Immature natural killer cell (primary cell): ENCODE measurements at regions not wholly inside any gene's neighbourhood (a gene's known extent, or its start where the extent isn't known, plus 50 kb on each side); places are given as distances from the start of the nearest gene placed in this dataset.

Experiments used
- DNase-seq, 3 donors: peaks; one replicate each; pipeline ENCODE4 v3.0.0; 2022; ENCODE audit warnings: mixed read lengths in 1 of 3
- H3K27ac Mint-ChIP-seq, 6 donors: one replicate each; pipeline ENCODE4 v1.8.0; 2020; ENCODE audit warnings: mixed read lengths in 6 of 6, mild to moderate bottlenecking in 5 of 6, inconsistent platforms in 4 of 6, moderate library complexity in 3 of 6
- H3K27me3 Mint-ChIP-seq, 3 donors: one replicate each; pipeline ENCODE4 v1.8.0; 2020 to 2021; ENCODE audit warnings: low read depth in 3 of 3, mild to moderate bottlenecking in 3 of 3, mixed read lengths in 3 of 3, moderate library complexity in 3 of 3, inconsistent platforms in 1 of 3
- H3K36me3 Mint-ChIP-seq, 3 donors: one replicate each; pipeline ENCODE4 v1.8.0; 2020; ENCODE audit warnings: mixed read lengths in 3 of 3, inconsistent platforms in 2 of 3, mild to moderate bottlenecking in 2 of 3
- H3K4me1 Mint-ChIP-seq, 2 donors: one replicate each; pipeline ENCODE4 v1.8.0; 2020; ENCODE audit warnings: inconsistent platforms in 2 of 2, mild to moderate bottlenecking in 2 of 2, mixed read lengths in 2 of 2, moderate library complexity in 1 of 2
- H3K4me3 Mint-ChIP-seq, 5 donors: one replicate each; pipeline ENCODE4 v1.8.0; 2020; ENCODE audit warnings: mild to moderate bottlenecking in 5 of 5, mixed read lengths in 5 of 5, inconsistent platforms in 3 of 5, moderate library complexity in 3 of 5
- H3K9me3 Mint-ChIP-seq, 6 donors: one replicate each; pipeline ENCODE4 v1.8.0; 2020; ENCODE audit warnings: mild to moderate bottlenecking in 6 of 6, mixed read lengths in 6 of 6, inconsistent platforms in 4 of 6, moderate library complexity in 3 of 6

DNA sequence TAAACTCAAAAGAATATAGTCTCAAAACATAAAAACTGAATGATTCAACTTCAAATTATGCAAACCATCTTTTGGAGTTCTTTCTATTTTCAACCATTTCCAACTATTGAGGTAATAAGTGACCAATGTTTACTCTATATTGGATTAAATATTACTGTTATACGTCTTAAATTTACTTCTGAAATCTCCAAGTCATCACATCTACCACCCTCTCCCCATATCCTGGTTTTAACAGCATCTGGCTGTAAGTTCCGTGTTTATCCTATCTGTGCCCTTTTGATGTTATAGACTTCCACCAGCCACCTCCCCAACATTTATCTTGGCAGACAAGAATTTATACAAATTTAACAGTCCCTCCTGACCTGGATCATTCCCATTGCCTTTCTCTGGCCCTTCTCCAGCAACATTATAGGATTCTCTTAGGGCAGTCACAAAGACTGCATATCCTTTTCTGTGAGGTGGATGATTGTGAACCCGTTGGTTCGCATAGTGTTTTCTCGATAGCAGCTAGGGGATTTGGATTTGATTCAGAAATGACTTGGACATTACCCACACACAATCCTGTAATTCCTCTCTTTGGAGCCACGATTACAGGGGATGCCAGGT lies 313.4 kb upstream of the FMN2 start:
- no peak for DNase-seq
- peaks cover 0 to 2% (median 2%) of the 10 kb centered on the region in 3 donors for H3K27me3 Mint-ChIP-seq
- H3K4me1 Mint-ChIP-seq: no peaks in the 10 kb centered on the region
- no peak overlapping the region for H3K4me3 Mint-ChIP-seq
- peaks cover 0 to 10% (median 0%) of the 10 kb centered on the region in 3 donors for H3K36me3 Mint-ChIP-seq
- peaks cover 0 to 6% (median 0%) of the 10 kb centered on the region in 6 donors for H3K9me3 Mint-ChIP-seq
- no peak overlapping the region for H3K27ac Mint-ChIP-seq

DNA sequence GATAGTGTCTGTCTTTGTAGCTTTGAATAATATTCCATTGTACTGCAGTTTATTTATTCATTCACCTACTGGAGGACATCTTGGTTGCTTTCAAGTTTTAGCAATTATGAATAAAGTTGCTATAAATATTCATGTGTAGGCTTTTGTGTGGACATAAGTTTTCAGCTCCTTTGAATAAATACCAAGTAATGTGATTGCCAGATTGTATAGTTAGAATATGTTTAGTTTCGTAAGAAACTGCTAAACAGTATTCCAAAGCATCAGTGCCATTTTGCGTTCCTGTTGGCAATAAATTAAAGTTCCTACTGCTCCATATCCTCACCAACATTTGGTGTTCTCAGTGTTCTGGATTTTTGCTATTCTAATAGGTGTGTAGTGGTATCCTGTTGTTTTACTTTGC lies 311.7 kb upstream of the FMN2 start:
- peaks cover 0 to 2% (median 2%) of the 10 kb centered on the region in 3 donors for H3K27me3 Mint-ChIP-seq
- no peak overlapping the region for H3K27ac Mint-ChIP-seq
- no peak for DNase-seq
- H3K4me1 Mint-ChIP-seq: no peaks in the 10 kb centered on the region
- H3K9me3 Mint-ChIP-seq: peaks cover 0 to 6% (median 0%) of the 10 kb centered on the region in 6 donors
- peaks cover 0 to 10% (median 0%) of the 10 kb centered on the region in 3 donors for H3K36me3 Mint-ChIP-seq
- no peak overlapping the region for H3K4me3 Mint-ChIP-seq

DNA sequence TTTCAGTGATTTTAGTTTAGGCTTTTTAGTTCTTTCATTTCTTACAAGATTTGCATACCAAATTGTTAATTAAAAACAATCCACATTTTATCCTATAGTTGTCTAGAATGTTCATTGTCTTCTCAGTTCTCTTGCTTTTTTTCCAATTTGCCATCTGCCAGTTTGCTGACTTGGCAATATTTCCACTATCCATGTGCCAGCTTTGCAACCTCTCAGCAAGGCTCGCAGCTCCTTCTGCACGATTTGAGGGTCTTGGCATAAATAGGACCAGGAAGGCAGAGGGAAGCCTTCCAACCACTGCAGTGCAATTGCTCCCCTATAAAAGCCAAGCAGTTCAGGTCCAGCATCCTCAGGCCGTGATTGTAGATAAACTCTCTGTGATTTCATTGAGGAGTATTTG lies 306.8 kb upstream of the FMN2 start:
- Mint-ChIP-seq H3K36me3 (peaks cover 0 to 17% (median 0%) of the 10 kb centered on the region in 3 donors), H3K27ac (no peak overlapping the region), H3K27me3 (peaks cover 0 to 2% (median 0%) of the 10 kb centered on the region in 3 donors), H3K9me3 (no peaks in the 10 kb centered on the region), H3K4me1 (no peaks in the 10 kb centered on the region), H3K4me3 (no peak overlapping the region)
- DNase-seq: no peak

DNA sequence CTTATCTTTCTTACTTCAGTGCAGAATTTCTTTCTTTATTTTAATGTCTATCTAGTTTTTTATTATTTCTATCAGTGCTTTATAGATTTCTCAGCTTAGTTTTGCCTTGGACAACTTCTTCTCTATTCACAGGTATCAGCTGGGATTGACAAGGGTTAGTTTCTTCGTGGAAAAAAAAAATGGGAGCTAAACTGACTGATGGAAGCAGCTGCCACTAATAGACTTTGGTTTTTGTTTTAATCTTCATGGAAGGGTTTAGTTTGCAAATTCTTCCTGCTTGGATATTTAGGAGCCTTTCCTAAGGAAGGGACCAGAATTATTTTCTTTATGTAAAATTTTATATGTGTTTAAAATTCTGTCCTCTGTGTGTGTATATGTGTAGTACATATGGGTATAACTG lies 306.1 kb upstream of the FMN2 start:
- Mint-ChIP-seq H3K9me3 (no peaks in the 10 kb centered on the region), H3K4me1 (no peaks in the 10 kb centered on the region), H3K36me3 (peaks cover 0 to 17% (median 0%) of the 10 kb centered on the region in 3 donors), H3K27me3 (peaks cover 0 to 4% (median 2%) of the 10 kb centered on the region in 3 donors), H3K27ac (no peak overlapping the region), H3K4me3 (no peak overlapping the region)
- DNase-seq: no peak

DNA sequence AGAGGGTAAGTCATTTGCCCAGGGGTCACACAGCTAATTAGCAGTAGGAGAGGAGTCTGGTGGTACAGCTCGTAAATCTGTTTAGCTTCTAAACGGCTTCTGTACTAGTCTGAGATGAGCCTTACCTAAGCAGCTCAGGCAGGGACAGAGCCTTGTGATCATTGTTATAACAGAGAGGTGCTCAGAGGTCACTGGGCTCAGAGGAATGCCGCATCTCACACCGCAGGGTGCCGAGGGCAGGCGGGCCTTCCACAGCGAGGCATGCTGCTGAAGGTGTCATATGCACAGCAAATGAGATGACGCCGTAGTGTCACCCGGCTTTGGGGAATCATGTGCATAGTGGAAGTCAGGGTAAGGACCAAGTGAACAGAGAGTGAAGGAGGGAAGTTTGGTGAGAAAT lies 305.2 kb upstream of the FMN2 start:
- no peaks in the 10 kb centered on the region for H3K4me1 Mint-ChIP-seq
- H3K4me3 Mint-ChIP-seq: no peak overlapping the region
- H3K27ac Mint-ChIP-seq: no peak overlapping the region
- H3K36me3 Mint-ChIP-seq: peaks cover 0 to 8% (median 0%) of the 10 kb centered on the region in 3 donors
- no peak for DNase-seq
- no peaks in the 10 kb centered on the region for H3K9me3 Mint-ChIP-seq
- peaks cover 0 to 4% (median under 1%) of the 10 kb centered on the region in 3 donors for H3K27me3 Mint-ChIP-seq

DNA sequence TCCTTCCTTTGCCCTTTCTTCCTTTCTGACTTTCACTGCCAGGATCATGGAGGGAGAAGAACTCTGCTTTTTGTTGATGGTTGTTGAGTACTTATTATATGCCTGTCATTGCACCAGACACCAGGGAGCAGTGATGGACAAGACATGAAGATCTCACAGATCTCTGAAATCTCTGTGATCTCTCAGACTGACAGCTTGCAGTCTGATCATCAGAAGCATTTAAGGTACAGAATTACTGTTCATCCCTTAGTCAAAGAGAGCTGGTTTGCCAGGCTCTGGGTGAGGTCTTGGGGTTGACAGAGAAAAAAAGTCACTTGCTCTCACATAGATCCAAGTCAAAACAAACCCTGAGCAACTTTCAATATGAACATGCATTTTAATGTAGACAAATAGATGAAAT lies 299.5 kb upstream of the FMN2 start:
- Mint-ChIP-seq H3K27me3 (peaks cover 0 to 4% (median 0%) of the 10 kb centered on the region in 3 donors), H3K36me3 (peaks cover 0 to under 1% (median 0%) of the 10 kb centered on the region in 3 donors), H3K9me3 (no peaks in the 10 kb centered on the region), H3K4me1 (no peaks in the 10 kb centered on the region), H3K27ac (no peak overlapping the region), H3K4me3 (no peak overlapping the region)
- no peak for DNase-seq

DNA sequence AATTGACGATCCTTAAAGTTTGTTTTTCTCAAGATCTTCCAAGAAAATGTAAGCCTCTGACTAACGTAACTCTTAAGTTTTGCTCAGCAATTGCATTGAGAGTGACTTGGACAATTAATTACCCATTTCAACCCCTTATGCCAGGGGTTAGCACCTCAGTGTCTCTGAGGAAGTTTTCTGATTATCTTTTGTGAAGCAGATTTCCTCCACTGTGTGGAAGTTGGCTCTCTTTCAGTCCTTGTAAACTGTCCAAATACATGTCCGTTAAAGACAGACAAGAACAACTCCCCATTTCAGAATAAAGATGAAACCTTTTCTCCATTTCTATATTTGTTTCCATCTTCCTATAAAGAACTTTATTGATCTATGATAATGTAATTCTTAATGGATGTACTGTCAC lies 296.4 kb upstream of the FMN2 start:
- H3K9me3 Mint-ChIP-seq: no peaks in the 10 kb centered on the region
- no peak overlapping the region for H3K4me3 Mint-ChIP-seq
- H3K36me3 Mint-ChIP-seq: no peaks in the 10 kb centered on the region
- no peak overlapping the region for H3K27ac Mint-ChIP-seq
- DNase-seq: no peak
- no peaks in the 10 kb centered on the region for H3K4me1 Mint-ChIP-seq
- peaks cover 0 to under 1% (median 0%) of the 10 kb centered on the region in 3 donors for H3K27me3 Mint-ChIP-seq

DNA sequence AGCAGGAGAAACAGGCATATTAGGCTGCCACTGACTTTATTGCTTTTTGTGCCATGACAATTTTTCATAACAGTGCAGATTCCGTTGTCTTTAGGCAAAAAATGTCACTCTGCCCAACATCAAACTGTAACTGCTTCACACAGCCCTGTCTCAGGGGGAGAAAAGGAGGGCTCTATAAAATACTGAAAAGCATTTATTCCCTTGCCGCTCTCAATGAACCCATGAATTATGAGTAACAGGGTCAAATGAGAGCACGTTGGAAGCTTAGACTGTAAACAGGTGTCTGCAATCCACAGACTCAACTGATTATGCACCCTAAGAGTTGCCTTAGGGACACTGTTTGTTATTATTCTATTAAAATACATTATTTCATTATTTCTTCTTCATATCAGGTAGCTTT lies 292.1 kb upstream of the FMN2 start:
- Mint-ChIP-seq H3K9me3 (no peaks in the 10 kb centered on the region), H3K27me3 (no peaks in the 10 kb centered on the region), H3K27ac (no peak overlapping the region), H3K4me3 (no peak overlapping the region), H3K36me3 (no peaks in the 10 kb centered on the region), H3K4me1 (no peaks in the 10 kb centered on the region)
- DNase-seq: no peak

DNA sequence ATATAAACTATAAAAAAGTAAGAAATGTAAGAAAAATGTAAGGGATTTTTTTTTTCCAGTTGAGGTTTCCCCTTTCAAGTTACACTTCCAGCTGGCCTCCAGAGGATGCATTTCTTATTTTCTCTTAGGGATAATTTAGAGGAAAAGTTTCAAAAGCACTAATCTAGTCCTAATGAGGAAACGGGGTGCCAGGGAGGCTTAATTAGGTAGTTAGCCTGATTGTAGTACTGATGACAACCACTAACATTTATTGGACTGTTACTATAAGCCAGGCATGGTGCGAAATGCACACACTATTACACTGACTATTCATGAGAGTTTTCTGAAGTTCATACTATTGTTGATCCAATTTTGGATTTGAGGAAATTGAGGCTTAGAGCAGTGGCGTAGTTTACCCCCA lies 290.8 kb upstream of the FMN2 start:
- H3K4me1 Mint-ChIP-seq: peaks cover 2 to 7% of the 10 kb centered on the region in 2 donors
- H3K36me3 Mint-ChIP-seq: no peaks in the 10 kb centered on the region
- no peaks in the 10 kb centered on the region for H3K9me3 Mint-ChIP-seq
- DNase-seq: no peak
- H3K4me3 Mint-ChIP-seq: no peak overlapping the region
- no peak overlapping the region for H3K27ac Mint-ChIP-seq
- H3K27me3 Mint-ChIP-seq: no peaks in the 10 kb centered on the region

DNA sequence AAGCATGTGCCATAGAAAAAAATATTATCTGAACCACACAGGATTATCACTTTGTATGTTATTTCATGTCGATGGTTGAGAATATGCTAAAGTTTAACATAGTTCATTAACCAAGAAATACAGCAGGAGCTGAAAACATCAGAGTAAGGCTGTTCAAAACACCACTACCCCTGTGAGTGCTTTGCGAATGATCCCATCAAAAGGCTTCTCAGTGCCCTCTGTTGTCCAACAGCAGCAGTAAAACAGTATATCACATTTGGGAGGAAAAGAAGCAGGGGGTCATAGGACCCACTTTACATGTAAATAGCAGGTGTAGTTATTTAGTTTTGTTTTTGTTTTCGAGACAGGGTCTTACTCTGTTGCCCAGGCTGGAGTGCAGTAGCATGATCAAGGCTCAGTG lies 289.4 kb upstream of the FMN2 start:
- no peaks in the 10 kb centered on the region for H3K36me3 Mint-ChIP-seq
- H3K27ac Mint-ChIP-seq: no peak overlapping the region
- H3K4me3 Mint-ChIP-seq: no peak overlapping the region
- H3K27me3 Mint-ChIP-seq: no peaks in the 10 kb centered on the region
- H3K9me3 Mint-ChIP-seq: no peaks in the 10 kb centered on the region
- peaks cover 3 to 10% of the 10 kb centered on the region in 2 donors for H3K4me1 Mint-ChIP-seq
- peak in 1 of 3 donors; percentile 9 for DNase-seq

DNA sequence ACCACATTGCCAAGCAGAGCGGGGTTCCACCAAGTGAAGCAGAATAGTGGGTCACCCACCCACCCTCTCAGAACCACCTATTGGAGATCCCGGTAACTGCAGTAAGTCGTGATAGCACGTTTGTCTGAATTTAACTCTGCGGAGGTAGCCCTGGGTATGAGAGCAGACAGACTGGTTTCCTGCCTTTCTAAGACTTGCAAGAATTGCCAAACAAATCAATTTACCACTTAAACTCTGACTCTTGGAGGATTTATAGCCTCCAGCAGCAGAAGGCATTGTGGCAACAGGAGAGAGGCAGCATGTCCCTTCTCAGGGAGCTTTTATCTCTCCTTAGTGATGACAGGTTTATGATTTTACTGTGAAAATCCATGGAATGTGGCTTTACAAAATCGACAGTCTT lies 287.9 kb upstream of the FMN2 start:
- H3K27me3 Mint-ChIP-seq: no peaks in the 10 kb centered on the region
- DNase-seq: no peak
- no peak overlapping the region for H3K4me3 Mint-ChIP-seq
- H3K36me3 Mint-ChIP-seq: no peaks in the 10 kb centered on the region
- H3K27ac Mint-ChIP-seq: no peak overlapping the region
- no peaks in the 10 kb centered on the region for H3K9me3 Mint-ChIP-seq
- peaks cover 3 to 10% of the 10 kb centered on the region in 2 donors for H3K4me1 Mint-ChIP-seq

DNA sequence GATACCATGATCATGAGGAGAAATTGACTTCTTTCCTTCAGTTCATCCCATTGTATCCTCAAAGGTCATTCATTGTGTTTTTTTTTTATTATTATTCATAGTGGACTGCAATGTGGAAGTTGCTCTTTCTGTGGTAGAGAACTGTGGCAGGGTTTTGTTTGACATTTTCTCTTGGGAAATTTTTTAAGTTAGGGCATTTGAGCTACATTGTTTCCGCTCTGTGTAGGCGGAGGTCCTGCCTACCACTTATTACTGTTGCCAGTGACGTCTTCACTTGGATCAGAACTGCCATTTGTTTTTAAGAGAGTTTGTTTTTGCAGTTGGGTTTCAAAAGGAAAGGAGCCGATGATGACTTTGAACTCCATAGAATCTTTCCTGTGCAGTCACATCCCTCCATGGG lies 287.4 kb upstream of the FMN2 start:
- Mint-ChIP-seq H3K27me3 (no peaks in the 10 kb centered on the region), H3K4me3 (no peak overlapping the region), H3K4me1 (peaks cover 3 to 10% of the 10 kb centered on the region in 2 donors), H3K27ac (no peak overlapping the region), H3K9me3 (no peaks in the 10 kb centered on the region), H3K36me3 (no peaks in the 10 kb centered on the region)
- no peak for DNase-seq

DNA sequence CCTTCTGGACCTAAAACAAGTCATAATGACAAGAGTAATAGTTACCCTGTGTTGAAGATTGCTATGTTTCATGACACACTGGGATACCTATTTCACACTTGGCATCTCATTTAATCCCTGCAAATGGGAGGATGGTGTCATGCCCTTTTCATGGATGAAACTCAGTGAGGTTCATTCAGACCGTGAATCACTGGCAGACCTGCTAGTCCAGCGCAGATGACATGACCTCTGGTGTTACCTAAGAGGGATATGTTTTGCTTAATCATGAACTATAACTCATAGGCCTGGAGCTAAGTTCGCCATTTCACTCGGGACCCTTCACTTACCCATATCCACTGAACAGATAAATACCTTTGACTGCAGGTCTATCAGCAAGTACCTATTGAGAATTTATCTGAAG lies 286.6 kb upstream of the FMN2 start:
- H3K27me3 Mint-ChIP-seq: no peaks in the 10 kb centered on the region
- no peaks in the 10 kb centered on the region for H3K36me3 Mint-ChIP-seq
- H3K4me3 Mint-ChIP-seq: no peak overlapping the region
- peaks cover 3 to 10% of the 10 kb centered on the region in 2 donors for H3K4me1 Mint-ChIP-seq
- H3K27ac Mint-ChIP-seq: no peak overlapping the region
- no peaks in the 10 kb centered on the region for H3K9me3 Mint-ChIP-seq
- no peak for DNase-seq

DNA sequence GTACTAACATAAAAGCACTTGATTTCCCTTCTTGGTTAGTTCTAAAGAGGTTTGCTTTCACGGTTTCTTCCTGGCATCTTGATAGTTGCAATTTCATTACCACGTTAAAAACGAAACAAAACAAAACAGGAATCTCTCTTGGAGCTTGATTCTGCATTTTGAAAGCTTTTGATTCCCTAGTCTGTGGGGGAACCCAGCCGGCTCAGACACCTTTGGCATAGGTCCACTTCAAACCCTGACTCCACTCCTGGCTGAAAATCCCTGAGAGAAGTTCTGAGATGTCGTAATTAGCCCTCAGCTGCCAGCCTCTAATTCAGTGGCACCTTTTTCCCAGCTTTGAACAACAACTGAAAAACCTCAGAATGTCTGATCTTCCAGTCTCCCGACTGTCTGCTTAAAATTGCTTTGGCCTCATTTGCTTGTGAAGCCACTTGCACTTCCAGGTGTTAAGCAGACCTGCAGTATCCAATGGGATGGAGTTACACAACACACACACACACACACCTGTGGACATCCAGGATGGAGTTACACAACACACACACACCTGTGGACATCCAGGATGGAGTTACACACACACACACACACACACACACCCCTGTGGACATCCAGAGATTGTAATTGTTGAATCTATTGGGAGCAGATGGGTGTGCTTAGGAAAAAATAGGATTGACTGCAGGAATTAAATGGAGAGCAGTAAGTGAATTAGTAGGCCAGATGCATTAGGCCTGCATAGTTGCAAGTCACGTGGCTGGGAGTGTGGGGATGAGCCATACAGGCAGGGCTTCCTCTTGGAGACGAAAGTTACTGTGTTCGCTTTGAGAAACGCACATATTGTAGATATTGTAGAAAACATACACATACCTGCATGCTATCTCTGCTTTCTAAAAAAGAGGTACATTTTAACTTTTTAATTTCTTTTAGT lies 285.6 kb upstream of the FMN2 start:
- peaks cover 3 to 10% of the 10 kb centered on the region in 2 donors for H3K4me1 Mint-ChIP-seq
- peak overlapping the region in 2 of 6 donors; percentile 15 to 77 for H3K27ac Mint-ChIP-seq
- DNase-seq: no peak
- no peaks in the 10 kb centered on the region for H3K9me3 Mint-ChIP-seq
- no peaks in the 10 kb centered on the region for H3K27me3 Mint-ChIP-seq
- H3K36me3 Mint-ChIP-seq: no peaks in the 10 kb centered on the region
- H3K4me3 Mint-ChIP-seq: peak overlapping the region in 2 of 5 donors; percentile 25 to 31
